HG02588 (cell line): ENCODE measurements at regions not wholly inside any gene's neighbourhood (a gene's known extent, or its start where the extent isn't known, plus 50 kb on each side); places are given as distances from the start of the nearest gene placed in this dataset.
"Not testable (repeated sequence)": the region's sequence is repeated elsewhere in the genome, so short reads cannot be mapped to it uniquely, and the experiment has no call there.

ENCODE experiments used
- ATAC-seq: cut with Tn5 transposase; IDR thresholded peaks from one replicate; pipeline ENCODE4 v1.9.1; 2021; ENCODE audit warnings: mild to moderate bottlenecking, moderate library complexity; ENCODE audit not compliant: unreplicated experiment

GRCh38 chr13:54390841-54391240 is 1362.2 kb downstream of the OLFM4 start:
- ATAC-seq: no peak

GRCh38 chr13:54394085-54394700 is 1365.6 kb downstream of the OLFM4 start:
- ATAC-seq: no peak

GRCh38 chr13:54394908-54395307 is 1366.3 kb downstream of the OLFM4 start:
- no peak for ATAC-seq

GRCh38 chr13:54402495-54402894 is 1373.9 kb downstream of the OLFM4 start:
- ATAC-seq: no peak

GRCh38 chr13:54415753-54416366 is 1387.2 kb downstream of the OLFM4 start:
- ATAC-seq: no peak

GRCh38 chr13:54422946-54423345 is 1394.3 kb downstream of the OLFM4 start:
- not testable (repeated sequence) for ATAC-seq

- ATAC-seq: no peak
Measured at GRCh38 chr13:54424344-54424743, 1395.7 kb downstream of the OLFM4 start.

- ATAC-seq: no peak
Measured at GRCh38 chr13:54433493-54434206, 1405.0 kb downstream of the OLFM4 start.

- ATAC-seq: not testable (repeated sequence)
Measured at GRCh38 chr13:54440853-54441400, 1412.3 kb downstream of the OLFM4 start.

GRCh38 chr13:54445453-54445852 is 1416.8 kb downstream of the OLFM4 start:
- ATAC-seq: no peak

GRCh38 chr13:54445865-54446264 is 1417.3 kb downstream of the OLFM4 start:
- no peak for ATAC-seq

GRCh38 chr13:54449922-54450321 is 1421.3 kb downstream of the OLFM4 start:
- no peak for ATAC-seq

GRCh38 chr13:54484166-54484565 is 1455.6 kb downstream of the OLFM4 start:
- ATAC-seq: no peak

GRCh38 chr13:54486421-54487166 is 1458.0 kb downstream of the OLFM4 start:
- no peak for ATAC-seq

- ATAC-seq: no peak
Measured at GRCh38 chr13:54489359-54489758, 1460.7 kb downstream of the OLFM4 start.

- ATAC-seq: no peak
Measured at GRCh38 chr13:54492995-54493394, 1464.4 kb downstream of the OLFM4 start.

- no peak for ATAC-seq
Measured at GRCh38 chr13:54511366-54511765, 1482.8 kb downstream of the OLFM4 start.

GRCh38 chr13:54513254-54513653 is 1484.6 kb downstream of the OLFM4 start:
- no peak for ATAC-seq

- ATAC-seq: no peak
Measured at GRCh38 chr13:54536112-54536511, 1507.5 kb downstream of the OLFM4 start.

- ATAC-seq: no peak
Measured at GRCh38 chr13:54563286-54563685, 1534.7 kb downstream of the OLFM4 start.

- not testable (repeated sequence) for ATAC-seq
Measured at GRCh38 chr13:54572037-54572436, 1543.4 kb downstream of the OLFM4 start.
